ENCODE measurements at regions not wholly inside any gene's neighbourhood (a gene's known extent, or its start where the extent isn't known, plus 50 kb on each side); places are given as distances from the start of the nearest gene placed in this dataset.
"Not testable (repeated sequence)": the region's sequence is repeated elsewhere in the genome, so short reads cannot be mapped to it uniquely, and the experiment has no call there.

- Histone ChIP-seq H3K4me1 (ENCODE audit: control insufficient read depth, insufficient read depth, low read length) (no peaks in the 10 kb centered on the region), H3K9me3 (ENCODE audit: control insufficient read depth, insufficient read depth, low read length) (peaks cover 2% of the 10 kb centered on the region), H3K4me3 (ENCODE audit: low read depth, low read length) (no peak overlapping the region), H3K27ac (ENCODE audit: low read depth, low read length) (no peak overlapping the region), H3K27me3 (ENCODE audit: control insufficient read depth, insufficient read depth, low read length) (no peaks in the 10 kb centered on the region), H3K36me3 (ENCODE audit: control insufficient read depth, insufficient read depth, low read length) (no peaks in the 10 kb centered on the region)
- WGBS (ENCODE audit: insufficient coverage), result 64% methylated on average over 4 of the region's 4 CpGs
- DNase-seq (ENCODE audit: low read depth in 4 of 6, low spot score in 6 of 6), result no peak
Measured at GRCh38 chr3:13740795-13741194, 139.1 kb downstream of the WNT7A start.

GRCh38 chr3:13733726-13734125, 146.1 kb downstream of the WNT7A start:
- not testable (repeated sequence) for H3K9me3 ChIP-seq (ENCODE audit: control insufficient read depth, insufficient read depth, low read length); H3K4me3 ChIP-seq (ENCODE audit: low read depth, low read length); H3K36me3 ChIP-seq (ENCODE audit: control insufficient read depth, insufficient read depth, low read length); H3K27me3 ChIP-seq (ENCODE audit: control insufficient read depth, insufficient read depth, low read length); H3K4me1 ChIP-seq (ENCODE audit: control insufficient read depth, insufficient read depth, low read length); H3K27ac ChIP-seq (ENCODE audit: low read depth, low read length); DNase-seq (ENCODE audit: low read depth in 4 of 6, low spot score in 6 of 6)
- WGBS (ENCODE audit: insufficient coverage), result 100% methylated on average over 1 of the region's 1 CpG

GRCh38 chr3:13728487-13728886, 151.4 kb downstream of the WNT7A start:
- Histone ChIP-seq H3K36me3 (ENCODE audit: control insufficient read depth, insufficient read depth, low read length) (no peaks in the 10 kb centered on the region), H3K9me3 (ENCODE audit: control insufficient read depth, insufficient read depth, low read length) (no peaks in the 10 kb centered on the region), H3K4me1 (ENCODE audit: control insufficient read depth, insufficient read depth, low read length) (no peaks in the 10 kb centered on the region), H3K27me3 (ENCODE audit: control insufficient read depth, insufficient read depth, low read length) (no peaks in the 10 kb centered on the region), H3K27ac (ENCODE audit: low read depth, low read length) (no peak overlapping the region), H3K4me3 (ENCODE audit: low read depth, low read length) (no peak overlapping the region)
- no CpG with 5 or more reads among the region's 2 CpGs for WGBS (ENCODE audit: insufficient coverage)
- no peak for DNase-seq (ENCODE audit: low read depth in 4 of 6, low spot score in 6 of 6)

DNA sequence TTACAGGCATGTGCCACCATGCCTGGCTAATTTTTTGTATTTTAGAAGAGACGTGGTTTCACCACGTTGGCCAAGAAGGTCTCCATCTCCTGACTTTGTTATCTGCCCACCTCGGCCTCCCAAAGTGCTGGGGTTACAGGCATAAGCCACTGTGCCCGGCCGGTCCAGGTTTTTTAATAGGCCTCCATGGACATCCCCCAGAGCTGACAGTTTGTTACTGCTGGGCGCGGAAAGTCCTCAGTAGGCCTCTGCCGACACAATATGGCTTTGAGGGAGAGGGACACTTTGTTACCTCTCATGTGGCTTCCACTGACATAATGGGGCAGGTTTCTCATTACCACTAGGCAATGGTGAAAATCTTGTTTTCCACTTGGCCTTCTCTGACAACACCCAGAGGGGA, 152.0 kb downstream of the WNT7A start:
- no peak for DNase-seq (ENCODE audit: low read depth in 4 of 6, low spot score in 6 of 6)
- Histone ChIP-seq H3K27me3 (ENCODE audit: control insufficient read depth, insufficient read depth, low read length) (no peaks in the 10 kb centered on the region), H3K4me3 (ENCODE audit: low read depth, low read length) (no peak overlapping the region), H3K9me3 (ENCODE audit: control insufficient read depth, insufficient read depth, low read length) (no peaks in the 10 kb centered on the region), H3K27ac (ENCODE audit: low read depth, low read length) (no peak overlapping the region), H3K36me3 (ENCODE audit: control insufficient read depth, insufficient read depth, low read length) (no peaks in the 10 kb centered on the region), H3K4me1 (ENCODE audit: control insufficient read depth, insufficient read depth, low read length) (no peaks in the 10 kb centered on the region)
- WGBS (ENCODE audit: insufficient coverage), result 90% methylated on average over 6 of the region's 8 CpGs

GRCh38 chr3:13723676-13724207, 156.1 kb downstream of the WNT7A start:
- H3K36me3 ChIP-seq (ENCODE audit: control insufficient read depth, insufficient read depth, low read length), result no peaks in the 10 kb centered on the region
- no peaks in the 10 kb centered on the region for H3K27me3 ChIP-seq (ENCODE audit: control insufficient read depth, insufficient read depth, low read length)
- WGBS (ENCODE audit: insufficient coverage), result 92% methylated on average over 4 of the region's 4 CpGs
- peaks cover under 1% of the 10 kb centered on the region for H3K4me1 ChIP-seq (ENCODE audit: control insufficient read depth, insufficient read depth, low read length)
- H3K9me3 ChIP-seq (ENCODE audit: control insufficient read depth, insufficient read depth, low read length), result no peaks in the 10 kb centered on the region
- no peak overlapping the region for H3K27ac ChIP-seq (ENCODE audit: low read depth, low read length)
- H3K4me3 ChIP-seq (ENCODE audit: low read depth, low read length), result no peak overlapping the region
- DNase-seq (ENCODE audit: low read depth in 4 of 6, low spot score in 6 of 6), result no peak

- Histone ChIP-seq H3K4me1 (ENCODE audit: control insufficient read depth, insufficient read depth, low read length) (peaks cover 10% of the 10 kb centered on the region), H3K4me3 (ENCODE audit: low read depth, low read length) (no peak overlapping the region), H3K27me3 (ENCODE audit: control insufficient read depth, insufficient read depth, low read length) (no peaks in the 10 kb centered on the region), H3K27ac (ENCODE audit: low read depth, low read length) (no peak overlapping the region), H3K36me3 (ENCODE audit: control insufficient read depth, insufficient read depth, low read length) (no peaks in the 10 kb centered on the region), H3K9me3 (ENCODE audit: control insufficient read depth, insufficient read depth, low read length) (no peaks in the 10 kb centered on the region)
- no peak for DNase-seq (ENCODE audit: low read depth in 4 of 6, low spot score in 6 of 6)
Measured at GRCh38 chr3:13722178-13722577, 157.7 kb downstream of the WNT7A start.

GRCh38 chr3:13718436-13718835, 161.4 kb downstream of the WNT7A start:
- H3K4me1 ChIP-seq (ENCODE audit: control insufficient read depth, insufficient read depth, low read length), result peaks cover 10% of the 10 kb centered on the region
- H3K27ac ChIP-seq (ENCODE audit: low read depth, low read length), result no peak overlapping the region
- no peaks in the 10 kb centered on the region for H3K36me3 ChIP-seq (ENCODE audit: control insufficient read depth, insufficient read depth, low read length)
- H3K27me3 ChIP-seq (ENCODE audit: control insufficient read depth, insufficient read depth, low read length), result no peaks in the 10 kb centered on the region
- no peaks in the 10 kb centered on the region for H3K9me3 ChIP-seq (ENCODE audit: control insufficient read depth, insufficient read depth, low read length)
- WGBS (ENCODE audit: insufficient coverage), result 50% methylated on average over 2 of the region's 7 CpGs
- peak in 1 of 6 donors; percentile 43 for DNase-seq (ENCODE audit: low read depth in 4 of 6, low spot score in 6 of 6)
- no peak overlapping the region for H3K4me3 ChIP-seq (ENCODE audit: low read depth, low read length)

GRCh38 chr3:13718000-13718399, 161.9 kb downstream of the WNT7A start:
- 58% methylated on average over 2 of the region's 2 CpGs for WGBS (ENCODE audit: insufficient coverage)

GRCh38 chr3:13717222-13717895, 162.5 kb downstream of the WNT7A start:
- 85% methylated on average over 2 of the region's 8 CpGs for WGBS (ENCODE audit: insufficient coverage)
- H3K9me3 ChIP-seq (ENCODE audit: control insufficient read depth, insufficient read depth, low read length), result no peaks in the 10 kb centered on the region
- DNase-seq (ENCODE audit: low read depth in 4 of 6, low spot score in 6 of 6), result no peak
- H3K4me1 ChIP-seq (ENCODE audit: control insufficient read depth, insufficient read depth, low read length), result peaks cover 10% of the 10 kb centered on the region
- no peak overlapping the region for H3K27ac ChIP-seq (ENCODE audit: low read depth, low read length)
- no peaks in the 10 kb centered on the region for H3K27me3 ChIP-seq (ENCODE audit: control insufficient read depth, insufficient read depth, low read length)
- no peaks in the 10 kb centered on the region for H3K36me3 ChIP-seq (ENCODE audit: control insufficient read depth, insufficient read depth, low read length)
- no peak overlapping the region for H3K4me3 ChIP-seq (ENCODE audit: low read depth, low read length)

More at GRCh38 chr3:13718000-13718399, 161.9 kb downstream of the WNT7A start:
- H3K27ac ChIP-seq (ENCODE audit: low read depth, low read length), result no peak overlapping the region
- no peaks in the 10 kb centered on the region for H3K27me3 ChIP-seq (ENCODE audit: control insufficient read depth, insufficient read depth, low read length)
- H3K4me3 ChIP-seq (ENCODE audit: low read depth, low read length), result no peak overlapping the region
- no peaks in the 10 kb centered on the region for H3K36me3 ChIP-seq (ENCODE audit: control insufficient read depth, insufficient read depth, low read length)
- H3K4me1 ChIP-seq (ENCODE audit: control insufficient read depth, insufficient read depth, low read length), result peaks cover 10% of the 10 kb centered on the region
- no peaks in the 10 kb centered on the region for H3K9me3 ChIP-seq (ENCODE audit: control insufficient read depth, insufficient read depth, low read length)
- no peak for DNase-seq (ENCODE audit: low read depth in 4 of 6, low spot score in 6 of 6)

GRCh38 chr3:13716540-13717221, 163.2 kb downstream of the WNT7A start:
- no peaks in the 10 kb centered on the region for H3K27me3 ChIP-seq (ENCODE audit: control insufficient read depth, insufficient read depth, low read length)
- DNase-seq (ENCODE audit: low read depth in 4 of 6, low spot score in 6 of 6), result no peak
- no peak overlapping the region for H3K27ac ChIP-seq (ENCODE audit: low read depth, low read length)
- H3K9me3 ChIP-seq (ENCODE audit: control insufficient read depth, insufficient read depth, low read length), result no peaks in the 10 kb centered on the region
- H3K36me3 ChIP-seq (ENCODE audit: control insufficient read depth, insufficient read depth, low read length), result no peaks in the 10 kb centered on the region
- H3K4me3 ChIP-seq (ENCODE audit: low read depth, low read length), result no peak overlapping the region
- peaks cover 10% of the 10 kb centered on the region for H3K4me1 ChIP-seq (ENCODE audit: control insufficient read depth, insufficient read depth, low read length)
- 92% methylated on average over 5 of the region's 7 CpGs for WGBS (ENCODE audit: insufficient coverage)
